HG03097 (cell line): ENCODE measurements at regions not wholly inside any gene's neighbourhood (a gene's known extent, or its start where the extent isn't known, plus 50 kb on each side); places are given as distances from the start of the nearest gene placed in this dataset.
"Not testable (repeated sequence)": the region's sequence is repeated elsewhere in the genome, so short reads cannot be mapped to it uniquely, and the experiment has no call there.

Experiments used
- ATAC-seq: cut with Tn5 transposase; IDR thresholded peaks from one replicate; pipeline ENCODE4 v1.9.1; 2021; ENCODE audit not compliant: unreplicated experiment, low FRiP score

- ATAC-seq: no peak
These were observed 99.6 kb upstream of the TNP1 start for GRCh38 chr2:216959433-216959832.

- no peak for ATAC-seq
These were observed 97.1 kb upstream of the TNP1 start for GRCh38 chr2:216956820-216957493.

GRCh38 chr2:216951171-216951570 is 91.3 kb upstream of the TNP1 start:
- ATAC-seq: no peak

- ATAC-seq: no peak
These were observed 90.7 kb upstream of the TNP1 start for GRCh38 chr2:216950547-216950946.

- no peak for ATAC-seq
These were observed 90.0 kb upstream of the TNP1 start for GRCh38 chr2:216949700-216950413.

GRCh38 chr2:216947055-216947454 is 87.2 kb upstream of the TNP1 start:
- no peak for ATAC-seq

- ATAC-seq: no peak
These were observed 84.9 kb upstream of the TNP1 start for GRCh38 chr2:216944733-216945132.

- no peak for ATAC-seq
These were observed 83.2 kb upstream of the TNP1 start for GRCh38 chr2:216943109-216943508.

- ATAC-seq: no peak
These were observed 82.6 kb upstream of the TNP1 start for GRCh38 chr2:216942465-216942864.

GRCh38 chr2:216942016-216942415 is 82.2 kb upstream of the TNP1 start:
- no peak for ATAC-seq

GRCh38 chr2:216936954-216937357 is 77.1 kb upstream of the TNP1 start:
- ATAC-seq: no peak

- ATAC-seq: no peak
These were observed 74.8 kb upstream of the TNP1 start for GRCh38 chr2:216934623-216935022.

- ATAC-seq: no peak
These were observed 74.3 kb upstream of the TNP1 start for GRCh38 chr2:216934151-216934550.

- ATAC-seq: no peak
These were observed 73.1 kb upstream of the TNP1 start for GRCh38 chr2:216932863-216933548.

GRCh38 chr2:216932113-216932862 is 72.4 kb upstream of the TNP1 start:
- ATAC-seq: no peak

GRCh38 chr2:216930716-216931115 is 70.9 kb upstream of the TNP1 start:
- ATAC-seq: no peak

- not testable (repeated sequence) for ATAC-seq
These were observed 69.5 kb upstream of the TNP1 start for GRCh38 chr2:216929338-216929737.

- no peak for ATAC-seq
These were observed 67.3 kb upstream of the TNP1 start for GRCh38 chr2:216927163-216927562.

- no peak for ATAC-seq
These were observed 65.9 kb upstream of the TNP1 start for GRCh38 chr2:216925636-216926366.

- no peak for ATAC-seq
These were observed 65.1 kb upstream of the TNP1 start for GRCh38 chr2:216925006-216925405.
